ENCODE measurements at regions not wholly inside any gene's neighbourhood (a gene's known extent, or its start where the extent isn't known, plus 50 kb on each side); places are given as distances from the start of the nearest gene placed in this dataset.
"Not testable (repeated sequence)": the region's sequence is repeated elsewhere in the genome, so short reads cannot be mapped to it uniquely, and the experiment has no call there.

GRCh38 chr21:15472108-15473040 is 257.4 kb upstream of the USP25 start:
- no peak for DNase-seq (ENCODE audit: low read depth)

- DNase-seq (ENCODE audit: low read depth) = not testable (repeated sequence)
Measured at GRCh38 chr21:15477773-15478172, 252.0 kb upstream of the USP25 start.

DNA sequence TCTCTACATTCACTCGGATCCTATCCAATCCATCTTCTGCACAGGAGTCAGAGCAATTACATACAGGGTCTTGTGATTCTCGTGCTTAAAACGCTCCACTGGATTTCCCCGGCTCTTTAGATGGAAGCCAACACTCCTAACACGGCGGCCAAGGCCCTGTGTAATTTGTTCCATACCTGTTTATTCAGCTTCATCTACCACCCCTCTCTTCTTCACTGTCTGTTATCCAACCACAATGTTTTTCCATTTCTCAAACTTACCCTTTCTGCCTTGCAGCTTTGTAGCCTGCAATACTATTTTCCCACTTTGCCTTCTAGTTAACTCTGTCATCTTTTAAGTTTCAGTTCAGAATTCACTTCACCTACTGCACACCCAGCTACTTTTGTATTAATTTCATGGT is 249.6 kb upstream of the USP25 start:
- DNase-seq (ENCODE audit: low read depth) = no peak

DNA sequence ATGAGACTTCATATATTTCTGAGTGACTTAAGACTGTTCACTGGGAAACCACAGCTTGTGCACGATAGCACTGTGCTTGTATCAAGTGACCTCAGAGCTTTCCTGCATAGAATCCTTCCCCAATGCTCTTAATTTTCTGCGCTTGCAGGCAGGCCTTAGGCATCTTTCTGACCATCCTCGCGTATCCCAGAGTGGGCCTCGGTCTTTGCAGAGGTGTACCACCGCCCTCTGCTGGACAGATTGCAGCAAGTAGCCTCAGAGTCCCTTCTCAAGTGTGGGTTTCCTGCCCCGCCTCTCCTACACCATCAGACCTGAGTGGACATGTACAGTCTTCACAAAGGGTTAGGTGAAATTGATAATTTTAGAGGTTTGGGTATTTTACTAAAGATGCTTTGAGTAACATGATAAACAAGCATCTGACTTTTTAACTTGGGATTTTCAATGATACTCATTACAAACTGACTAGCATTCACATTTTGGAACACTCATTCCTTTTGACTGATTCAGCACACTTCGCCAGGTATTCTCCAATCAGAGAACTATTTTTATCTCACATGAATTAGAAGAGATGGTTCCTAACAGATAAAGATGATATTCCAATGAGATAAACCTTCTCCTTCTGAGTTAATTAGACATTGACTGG is 246.5 kb upstream of the USP25 start:
- peak; percentile 65 for DNase-seq (ENCODE audit: low read depth)

DNA sequence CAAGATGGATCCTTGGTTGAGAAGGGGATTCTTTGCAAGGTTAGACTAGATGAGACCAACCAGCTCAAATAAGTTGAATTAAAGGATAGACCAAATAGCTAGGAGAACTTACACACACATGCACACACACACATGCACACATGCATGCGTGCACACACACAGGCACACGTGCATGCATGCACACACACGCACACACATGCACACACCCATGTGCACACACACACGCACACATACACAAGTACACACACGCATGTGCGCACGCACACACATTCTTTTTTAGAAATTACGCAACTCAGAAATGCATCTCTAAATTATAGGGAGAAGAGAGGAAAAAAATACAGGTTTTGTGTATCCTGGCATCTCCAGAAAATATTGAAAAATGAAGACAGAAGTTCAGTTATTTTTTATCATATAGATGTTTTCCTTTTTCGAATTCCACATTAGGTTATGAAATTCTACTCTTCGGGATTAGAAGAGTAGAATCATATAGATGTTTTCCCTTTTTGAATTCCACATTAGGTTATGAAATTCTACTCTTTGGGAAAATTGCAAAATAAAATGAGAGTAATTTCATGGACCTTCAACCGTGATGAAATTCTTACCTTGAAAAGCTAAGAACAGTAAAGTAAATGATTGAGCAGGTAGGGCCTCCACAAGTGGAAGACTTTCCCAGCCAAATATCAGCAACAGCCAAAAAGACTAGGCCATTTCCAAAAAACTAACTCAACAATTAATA is 243.2 kb upstream of the USP25 start:
- DNase-seq (ENCODE audit: low read depth) = no peak

DNA sequence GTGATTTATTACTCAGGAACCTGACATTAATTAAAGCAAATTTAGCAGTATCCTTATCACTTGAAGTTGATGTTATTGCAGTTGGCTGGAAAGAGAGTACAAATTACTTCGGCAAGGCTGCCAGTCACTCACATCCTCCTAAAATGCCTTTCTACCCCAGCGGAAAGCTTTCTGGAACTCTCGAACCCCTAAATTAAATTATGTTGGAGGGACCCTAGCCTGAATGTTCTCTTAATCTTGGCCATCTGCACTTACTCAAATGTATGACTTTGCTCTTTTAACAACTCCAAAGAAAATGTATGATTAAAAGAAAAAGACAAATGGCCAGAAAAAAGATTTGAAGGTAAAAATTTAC is 242.6 kb upstream of the USP25 start:
- DNase-seq (ENCODE audit: low read depth) = no peak

DNA sequence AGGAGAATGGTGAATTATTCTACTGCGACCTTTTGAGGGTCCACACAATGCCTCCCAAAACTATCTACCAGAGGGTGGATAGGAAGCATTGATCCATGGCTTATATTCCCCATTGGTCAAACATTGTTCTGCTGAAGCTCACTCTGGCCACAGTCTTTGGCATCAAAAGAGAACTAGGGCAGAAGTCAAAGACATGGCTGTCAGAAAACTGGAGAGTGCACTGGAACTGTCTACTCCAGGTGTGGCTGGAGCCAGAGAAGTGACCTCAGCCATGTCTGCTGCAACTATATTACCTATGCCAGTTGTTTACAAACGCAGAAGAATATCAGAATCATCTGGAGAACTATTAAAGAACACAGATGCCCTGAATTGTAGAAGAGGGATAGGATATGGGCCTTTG is 238.7 kb upstream of the USP25 start:
- DNase-seq (ENCODE audit: low read depth) = no peak

DNA sequence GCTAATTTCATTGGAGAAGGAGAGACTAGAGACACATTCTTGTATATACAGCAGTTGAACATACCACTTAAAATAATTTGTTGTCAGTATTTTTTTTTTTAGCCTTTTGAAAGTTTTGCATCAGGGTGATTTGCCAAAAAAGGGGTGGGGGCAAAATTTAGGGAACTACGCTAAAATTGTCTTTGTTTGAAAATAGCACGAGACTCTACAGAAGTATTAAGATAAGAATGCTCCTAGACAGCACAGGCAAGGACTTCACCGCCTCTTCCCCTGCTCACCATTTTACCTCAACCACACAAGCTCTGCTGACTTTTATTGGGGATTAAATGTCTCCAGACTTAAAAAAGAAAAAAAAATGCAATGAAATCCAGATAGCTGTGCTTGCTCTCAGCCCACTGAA is 236.1 kb upstream of the USP25 start:
- DNase-seq (ENCODE audit: low read depth) = no peak

GRCh38 chr21:15494481-15494880 is 235.3 kb upstream of the USP25 start:
- DNase-seq (ENCODE audit: low read depth) = no peak

- DNase-seq (ENCODE audit: low read depth) = peak; percentile 27
Measured at GRCh38 chr21:15495965-15496364, 233.8 kb upstream of the USP25 start.

GRCh38 chr21:15496911-15497310 is 232.9 kb upstream of the USP25 start:
- DNase-seq (ENCODE audit: low read depth) = no peak

DNA sequence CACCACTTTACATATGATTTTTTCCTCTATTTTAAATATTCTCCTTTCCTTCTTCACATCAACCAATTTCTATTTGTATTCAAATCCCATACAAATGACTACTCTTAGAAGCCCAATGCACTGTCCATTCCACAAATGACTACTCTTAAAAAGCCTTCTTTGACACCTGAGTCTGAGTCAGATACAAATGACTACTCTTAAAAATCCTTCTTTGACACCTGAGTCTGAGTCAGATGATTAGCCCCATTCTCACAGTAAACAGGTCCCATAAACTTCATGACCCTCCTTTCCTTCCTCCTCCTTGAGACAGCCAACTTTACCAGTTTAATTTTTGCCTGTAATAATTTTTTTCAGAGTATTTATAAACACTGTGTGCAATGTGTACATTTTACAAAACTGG is 231.3 kb upstream of the USP25 start:
- no peak for DNase-seq (ENCODE audit: low read depth)

- no peak for DNase-seq (ENCODE audit: low read depth)
Measured at GRCh38 chr21:15506086-15506485, 223.7 kb upstream of the USP25 start.

DNA sequence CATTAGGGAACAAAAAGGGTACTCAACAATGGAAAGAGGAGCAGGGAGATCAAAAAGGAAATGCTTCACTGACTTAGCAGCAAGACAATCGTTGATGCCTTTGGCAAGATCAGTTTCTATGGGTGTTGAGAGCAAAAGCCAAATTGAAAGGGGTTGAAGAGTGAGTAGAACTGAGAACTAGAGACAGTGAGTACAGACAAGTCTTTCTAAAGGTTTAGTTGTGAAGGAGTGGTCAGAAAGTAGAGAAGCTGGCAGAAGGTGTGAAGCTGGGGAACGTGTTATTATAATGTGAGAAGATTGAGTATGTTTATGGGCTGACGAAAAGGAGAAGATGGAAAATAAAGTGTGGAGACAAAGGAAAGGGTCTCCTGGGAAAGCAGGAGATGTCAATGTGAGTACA is 221.2 kb upstream of the USP25 start:
- no peak for DNase-seq (ENCODE audit: low read depth)

DNA sequence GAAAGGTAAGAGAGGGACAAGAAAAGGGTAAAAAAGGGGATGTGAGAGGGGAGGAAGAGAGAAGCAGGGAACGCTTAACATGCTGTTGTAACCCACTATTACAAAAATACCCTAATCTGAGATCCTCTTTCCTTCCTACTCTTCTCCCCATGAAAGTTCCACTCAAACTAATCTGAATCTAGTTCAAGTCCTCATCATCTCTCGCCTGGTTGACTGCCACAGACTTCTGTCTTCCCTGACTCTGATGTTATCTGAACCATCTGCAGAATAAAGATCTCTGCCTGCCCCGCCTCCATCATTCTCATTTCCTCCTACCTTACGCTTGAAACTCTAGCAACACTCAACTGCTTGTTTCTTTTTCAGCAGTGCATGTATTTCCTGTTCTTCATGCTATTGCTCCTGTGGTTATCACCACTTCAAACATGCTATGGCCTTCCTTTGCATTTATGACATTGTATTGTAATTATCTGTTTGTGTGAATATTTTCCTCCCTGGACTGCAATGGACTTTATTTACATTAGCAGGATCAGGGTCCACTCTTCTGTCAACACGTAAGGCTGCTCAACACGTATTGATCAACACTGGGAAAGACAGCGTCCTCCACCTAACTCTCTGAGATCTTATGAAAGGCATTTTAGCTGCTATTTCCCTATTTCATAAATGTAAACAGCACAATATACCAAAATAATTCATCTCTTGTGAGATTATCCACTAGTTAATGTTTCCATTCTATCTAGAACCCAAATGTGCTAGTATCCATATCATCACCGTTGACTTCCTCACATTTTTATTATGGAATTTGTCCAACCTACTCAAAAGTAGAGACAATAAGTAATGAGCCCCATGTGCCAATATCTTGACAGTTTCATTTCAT is 215.5 kb upstream of the USP25 start:
- DNase-seq (ENCODE audit: low read depth) = no peak

- no peak for DNase-seq (ENCODE audit: low read depth)
Measured at GRCh38 chr21:15515908-15516307, 213.9 kb upstream of the USP25 start.

DNA sequence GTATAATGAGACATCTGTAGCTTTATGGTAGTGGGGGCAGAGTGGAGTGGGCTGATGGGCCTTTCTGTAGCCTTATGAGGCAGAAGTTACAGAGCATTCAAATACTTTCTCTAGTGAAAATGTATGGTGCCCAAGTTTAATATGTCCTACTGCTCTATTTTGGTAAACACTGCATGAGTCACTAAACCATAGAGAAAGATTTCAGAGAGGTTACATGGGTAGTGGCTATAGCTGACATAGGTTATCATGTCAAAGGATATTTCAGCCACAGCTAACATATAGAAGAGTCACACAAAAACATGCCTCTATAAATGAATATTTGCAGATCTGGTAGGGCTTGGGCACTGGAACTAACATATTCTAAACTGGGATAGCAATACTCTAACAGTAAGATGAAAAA is 212.4 kb upstream of the USP25 start:
- DNase-seq (ENCODE audit: low read depth) = no peak

- peak; percentile 0 for DNase-seq (ENCODE audit: low read depth)
Measured at GRCh38 chr21:15520811-15521643, 208.8 kb upstream of the USP25 start.

DNA sequence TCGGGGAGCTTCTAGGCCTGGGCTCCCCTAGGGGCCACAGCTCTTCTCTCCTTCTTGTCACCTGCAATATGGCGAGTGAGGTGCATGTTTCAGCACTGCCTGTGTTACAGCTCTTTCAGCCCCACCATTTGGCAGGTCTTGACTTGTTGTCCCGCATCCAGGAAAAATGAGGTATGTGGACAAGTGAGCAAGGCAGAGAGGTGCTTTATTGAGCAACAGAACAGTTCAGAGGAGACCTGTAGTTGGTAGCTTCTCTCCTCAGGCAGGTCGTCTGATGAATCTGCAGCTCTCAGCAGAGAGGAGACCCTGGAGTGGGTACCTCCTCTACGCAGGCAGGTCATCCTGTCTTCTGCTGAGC is 208.2 kb upstream of the USP25 start:
- DNase-seq (ENCODE audit: low read depth) = no peak

DNA sequence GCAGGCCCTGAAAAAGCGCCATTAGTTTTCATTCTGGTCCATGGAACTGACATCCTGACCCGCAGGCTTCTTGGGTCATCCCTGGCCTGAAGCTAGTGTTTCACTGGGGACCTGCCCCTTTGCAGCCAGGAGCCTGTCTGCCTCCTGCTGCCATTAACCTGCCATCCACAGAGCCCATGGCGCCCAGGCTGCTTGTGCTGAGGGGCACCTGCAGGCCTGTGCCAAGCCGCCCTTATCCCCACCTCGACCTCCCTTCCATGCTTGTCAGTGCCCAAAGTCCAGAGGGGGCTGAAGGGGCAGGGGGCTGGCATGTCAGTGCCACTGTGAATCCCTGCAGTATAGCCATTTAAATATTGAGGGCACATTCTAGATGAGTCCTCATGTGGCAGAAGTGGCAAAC is 207.6 kb upstream of the USP25 start:
- DNase-seq (ENCODE audit: low read depth) = no peak

DNA sequence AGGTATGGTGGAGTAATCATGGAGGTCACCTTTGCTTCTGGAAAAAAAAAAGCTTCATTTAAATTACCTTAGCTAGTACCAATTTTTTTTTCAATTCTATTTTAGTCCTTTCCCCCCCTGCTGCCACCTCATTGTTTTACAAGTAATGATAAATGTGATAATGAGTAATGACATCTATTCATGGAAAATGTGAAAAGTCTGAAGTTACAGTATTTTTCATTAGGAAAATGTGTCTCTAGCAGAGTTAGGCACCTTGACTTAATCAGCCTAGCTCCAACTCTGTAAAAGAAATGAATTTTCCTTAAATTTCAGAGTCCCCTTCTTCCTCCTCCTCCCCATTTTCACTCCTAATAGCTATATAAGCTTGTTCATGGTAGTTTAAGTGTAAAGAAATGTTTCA is 204.9 kb upstream of the USP25 start:
- no peak for DNase-seq (ENCODE audit: low read depth)

All from RPMI7951 (cell line).